ENCODE measurements at regions not wholly inside any gene's neighbourhood (a gene's known extent, or its start where the extent isn't known, plus 50 kb on each side); places are given as distances from the start of the nearest gene placed in this dataset.

GRCh38 chr1:191290441-191290840, 812.8 kb upstream of the BRINP3 start:
- no peak for TF ChIP-seq CTCF (IDR thresholded peaks at IDR 0.05; ENCODE audit: borderline replicate concordance, extremely low read depth, low read length, poor library complexity, severe bottlenecking)
- TF ChIP-seq EZH2 (IDR thresholded peaks at IDR 0.05; ENCODE audit: borderline replicate concordance, low read depth, low read length, severe bottlenecking): no peak
